GM18508 (cell line): ENCODE measurements at regions not wholly inside any gene's neighbourhood (a gene's known extent, or its start where the extent isn't known, plus 50 kb on each side); places are given as distances from the start of the nearest gene placed in this dataset.

ENCODE experiments used
- ATAC-seq: cut with Tn5 transposase; IDR thresholded peaks from one replicate; pipeline ENCODE4 v1.9.1; 2021; ENCODE audit warnings: moderate number of reproducible peaks; ENCODE audit not compliant: insufficient read depth, unreplicated experiment

- ATAC-seq: no peak
Measured at GRCh38 chr11:45482331-45482730, 183.1 kb downstream of the CHST1 start.

- ATAC-seq: no peak
Measured at GRCh38 chr11:45481026-45481425, 184.4 kb downstream of the CHST1 start.

DNA sequence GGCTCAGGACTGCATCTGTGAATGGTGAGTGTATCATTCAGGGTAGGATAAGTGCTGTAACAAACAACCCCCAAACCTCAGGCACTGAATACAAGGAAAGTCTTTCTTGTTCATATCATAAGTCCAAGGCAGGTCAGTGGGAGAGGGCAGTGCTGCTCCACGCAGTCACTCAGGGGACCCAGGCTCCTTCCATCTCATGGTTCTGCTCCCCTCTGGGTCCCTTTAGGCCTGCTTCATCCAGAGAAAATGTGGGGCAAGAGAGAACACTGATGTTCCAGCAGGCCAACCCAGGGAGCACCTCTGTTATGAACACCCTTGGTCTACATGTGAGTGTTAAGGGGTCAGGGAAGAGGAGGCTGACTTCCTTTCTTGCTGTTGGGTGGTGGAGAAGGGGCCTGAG is 187.8 kb downstream of the CHST1 start:
- no peak for ATAC-seq

GRCh38 chr11:45476126-45476525 is 189.3 kb downstream of the CHST1 start:
- no peak for ATAC-seq

GRCh38 chr11:45475173-45475572 is 189.0 kb upstream of the SYT13 start:
- ATAC-seq: no peak

DNA sequence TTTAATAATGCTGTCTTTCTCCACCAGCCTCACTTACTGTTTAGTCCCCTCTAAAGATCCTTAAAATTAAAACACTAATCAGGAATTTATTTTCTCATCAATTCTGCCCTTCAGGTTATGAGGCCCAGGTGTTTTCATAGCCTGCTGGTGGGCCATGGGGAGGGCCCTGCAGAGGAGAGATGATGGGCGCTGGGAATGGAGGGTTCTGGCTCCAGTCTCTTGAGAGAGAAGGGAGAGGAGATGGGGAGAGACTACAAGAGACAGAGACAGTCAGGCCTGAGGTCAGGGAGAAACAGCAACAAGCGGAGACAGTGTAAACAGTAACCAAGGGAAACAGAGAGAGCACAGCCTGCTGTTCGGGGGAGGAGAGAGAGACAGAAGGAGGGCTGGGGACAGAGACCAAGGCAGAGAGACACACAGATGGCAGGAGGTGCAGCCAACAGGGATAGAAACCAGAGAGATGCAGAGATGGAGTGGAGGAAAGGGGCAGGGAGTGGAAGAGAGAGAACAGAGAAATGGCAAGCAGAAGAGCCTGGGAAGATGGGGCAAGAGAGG is 187.3 kb upstream of the SYT13 start:
- ATAC-seq: no peak

GRCh38 chr11:45472716-45473317 is 186.7 kb upstream of the SYT13 start:
- ATAC-seq: no peak

- no peak for ATAC-seq
Measured at GRCh38 chr11:45471266-45471665, 185.1 kb upstream of the SYT13 start.

- ATAC-seq: no peak
Measured at GRCh38 chr11:45470794-45471167, 184.6 kb upstream of the SYT13 start.

- ATAC-seq: no peak
Measured at GRCh38 chr11:45470151-45470793, 184.1 kb upstream of the SYT13 start.

DNA sequence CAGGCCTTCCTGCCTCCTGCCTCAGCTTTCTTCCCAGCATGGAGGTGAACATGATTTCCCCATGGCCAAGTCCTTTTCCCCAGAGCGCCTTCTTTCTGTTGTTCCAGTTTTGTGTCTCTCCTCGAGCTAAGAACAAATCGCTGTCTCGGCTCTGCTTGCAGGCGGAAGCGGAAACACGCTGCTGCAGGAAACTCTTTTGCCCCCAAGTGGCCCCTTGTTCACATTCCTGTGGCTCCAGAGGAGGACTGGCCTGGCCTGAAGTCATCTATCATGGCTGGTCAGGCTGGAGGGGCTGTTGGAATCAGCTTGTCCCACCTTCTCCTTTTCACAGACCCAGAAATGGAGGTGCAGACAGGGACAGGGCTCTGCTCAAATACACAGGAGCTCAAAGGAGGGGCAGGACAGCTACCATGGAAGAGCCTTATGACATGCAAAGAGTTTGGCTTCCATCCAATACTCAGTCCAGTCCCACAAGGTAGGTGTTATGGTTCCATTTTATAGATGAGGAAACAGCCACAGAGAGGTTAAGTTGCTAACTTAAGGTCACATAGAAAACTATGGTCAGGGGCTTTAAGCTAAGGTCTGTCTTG is 182.2 kb upstream of the SYT13 start:
- no peak for ATAC-seq

DNA sequence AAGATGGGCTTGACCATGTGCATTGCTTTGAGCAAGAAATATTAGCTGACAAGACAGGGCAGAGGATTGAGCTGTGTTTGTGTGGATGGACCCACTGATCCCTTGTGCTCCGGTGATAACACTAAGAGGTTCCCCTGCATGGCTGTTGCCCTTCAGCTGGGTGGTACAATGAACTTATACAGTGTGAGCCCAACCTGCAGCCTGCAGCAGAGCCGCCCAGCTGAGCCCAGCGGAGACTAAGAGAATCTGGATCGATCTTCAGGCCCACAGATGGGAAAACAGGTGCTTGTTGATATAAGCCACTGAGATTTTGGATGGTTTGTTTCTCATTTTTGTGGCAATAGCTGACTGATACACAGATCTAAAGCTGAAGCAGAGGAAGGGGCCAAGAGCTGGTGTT is 177.4 kb upstream of the SYT13 start:
- ATAC-seq: no peak

DNA sequence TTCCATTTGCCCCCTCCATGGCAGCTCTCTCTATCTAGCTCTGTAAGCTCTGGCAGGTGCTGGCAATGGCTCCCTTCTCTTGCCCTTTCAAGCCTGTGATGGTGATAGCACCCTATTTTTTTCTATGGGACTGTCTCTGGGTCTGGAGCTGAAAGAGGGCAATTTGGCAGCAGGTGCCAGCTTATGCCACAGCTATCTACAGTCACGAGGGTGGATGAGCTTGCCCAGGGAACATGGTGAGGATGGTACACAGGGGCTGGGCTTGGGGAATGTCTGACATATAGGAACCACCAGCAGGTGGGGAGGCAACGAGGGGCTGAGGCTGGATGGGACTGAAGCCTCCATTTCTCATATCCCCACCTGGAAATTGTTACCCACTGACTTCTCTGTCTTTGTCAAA is 175.4 kb upstream of the SYT13 start:
- no peak for ATAC-seq

GRCh38 chr11:45459491-45459890 is 173.3 kb upstream of the SYT13 start:
- ATAC-seq: no peak

- ATAC-seq: no peak
Measured at GRCh38 chr11:45458269-45458668, 172.1 kb upstream of the SYT13 start.

DNA sequence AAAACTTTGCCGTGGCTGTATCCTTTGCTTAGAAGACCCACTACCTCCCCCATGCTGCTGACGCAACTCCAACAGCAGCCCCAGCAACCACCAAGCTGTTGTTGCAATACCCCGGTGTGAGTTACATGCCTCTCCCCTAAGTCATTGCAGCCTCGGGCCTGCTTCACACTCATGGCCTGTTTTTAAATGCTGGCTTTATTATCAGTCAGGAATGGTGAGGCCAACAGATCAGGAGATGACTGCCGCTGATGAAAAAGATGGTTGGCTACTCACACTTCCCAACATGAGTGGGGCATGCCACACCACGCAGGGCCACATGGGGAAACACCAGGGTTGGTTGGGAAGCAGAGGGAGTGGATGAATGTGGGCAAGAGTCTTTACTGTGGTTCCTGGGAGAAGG is 171.5 kb upstream of the SYT13 start:
- no peak for ATAC-seq

DNA sequence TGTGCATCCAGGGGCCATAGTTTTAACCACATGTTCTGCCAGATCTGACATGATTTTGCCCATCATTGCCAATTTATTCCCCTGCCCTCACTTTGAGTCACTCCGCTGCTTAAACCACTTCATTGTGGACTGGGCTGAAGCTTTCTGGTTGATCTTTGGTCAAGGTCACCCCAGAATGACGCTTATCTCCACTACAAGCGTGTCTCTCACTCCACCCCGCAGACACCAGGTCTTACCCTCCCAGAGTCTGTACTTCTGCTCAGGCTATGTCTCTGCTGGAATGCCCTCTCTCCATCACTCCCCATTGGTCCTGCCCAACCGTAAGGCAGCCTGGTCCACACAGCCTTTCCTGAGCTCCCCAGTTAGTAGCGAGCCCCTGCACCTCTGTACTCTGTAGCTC is 170.5 kb upstream of the SYT13 start:
- no peak for ATAC-seq

- ATAC-seq: no peak
Measured at GRCh38 chr11:45455536-45455935, 169.4 kb upstream of the SYT13 start.

DNA sequence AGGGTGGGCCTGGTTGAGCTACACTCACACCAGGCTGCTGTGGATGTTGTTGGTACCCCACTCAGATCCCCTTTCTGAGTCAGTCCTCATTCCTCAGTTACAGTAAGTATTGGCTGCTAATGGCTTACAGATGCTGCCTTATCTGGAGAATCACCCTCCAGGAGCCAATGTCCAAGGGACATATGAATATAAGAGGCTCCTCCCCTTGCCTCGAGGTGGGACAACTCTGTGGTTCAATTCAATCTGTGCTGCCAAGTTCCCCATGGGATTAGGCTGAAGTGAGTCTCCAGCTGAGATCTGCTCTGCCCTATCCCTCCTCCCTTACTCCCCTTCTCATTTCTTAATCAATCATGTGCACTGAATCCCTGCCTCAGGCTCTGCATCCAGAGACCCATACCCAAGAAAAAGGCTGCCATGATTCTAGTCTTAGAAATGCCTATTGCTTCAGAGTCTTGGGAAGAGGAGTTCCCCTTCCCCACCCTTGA is 168.8 kb upstream of the SYT13 start:
- no peak for ATAC-seq

DNA sequence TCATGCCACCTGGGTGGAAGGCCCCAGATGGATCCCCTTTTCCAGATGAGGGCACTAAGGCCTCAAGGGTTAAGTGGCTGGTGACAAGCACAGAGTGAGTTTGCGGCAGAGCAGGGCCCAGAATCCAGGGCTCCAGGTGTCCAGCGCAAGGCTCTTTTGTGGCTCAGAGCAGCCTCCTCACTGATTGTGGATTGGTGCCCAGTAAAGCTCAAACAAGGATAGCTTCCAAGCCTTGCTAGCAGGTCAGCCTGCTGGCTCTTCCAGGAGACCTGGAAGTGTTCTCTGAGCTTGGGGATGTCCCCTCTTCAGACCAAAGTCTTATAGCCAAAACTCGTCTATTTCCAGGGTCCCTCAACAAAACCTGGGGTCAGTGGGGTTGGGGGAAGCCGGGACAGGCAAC is 167.6 kb upstream of the SYT13 start:
- no peak for ATAC-seq

- ATAC-seq: no peak
Measured at GRCh38 chr11:45451766-45452440, 165.8 kb upstream of the SYT13 start.
